Limb (tissue), 2 donors: ENCODE measurements at regions not wholly inside any gene's neighbourhood (a gene's known extent, or its start where the extent isn't known, plus 50 kb on each side); places are given as distances from the start of the nearest gene placed in this dataset.
"Not testable (repeated sequence)": the region's sequence is repeated elsewhere in the genome, so short reads cannot be mapped to it uniquely, and the experiment has no call there.

ENCODE experiments used
- DNase-seq, 2 donors: peaks; one replicate each; pipeline ENCODE4 v3.0.0-alpha.2; 2016; ENCODE audit errors: extremely low spot score in 2 of 2

GRCh38 chr5:124552526-124552925 is 193.9 kb downstream of the ZNF608 start:
- no peak for DNase-seq

DNA sequence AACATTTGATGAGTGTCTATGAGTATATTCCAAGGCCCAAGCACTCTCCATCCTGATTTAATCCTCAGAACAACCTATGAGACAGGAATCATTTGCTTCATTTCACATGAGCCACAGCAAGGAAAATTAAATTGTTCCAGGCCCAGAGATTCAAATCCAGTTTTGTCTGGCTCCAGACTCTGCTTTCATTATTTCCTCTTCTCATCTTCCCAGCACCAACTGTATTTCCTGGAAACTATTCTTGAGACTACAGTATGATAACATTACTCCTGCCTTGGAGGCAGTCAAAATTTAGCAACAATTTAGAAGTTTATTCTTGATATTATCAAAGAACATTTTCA is 194.5 kb downstream of the ZNF608 start:
- no peak for DNase-seq

- no peak for DNase-seq
These were observed 195.7 kb downstream of the ZNF608 start for GRCh38 chr5:124550731-124551130.

DNA sequence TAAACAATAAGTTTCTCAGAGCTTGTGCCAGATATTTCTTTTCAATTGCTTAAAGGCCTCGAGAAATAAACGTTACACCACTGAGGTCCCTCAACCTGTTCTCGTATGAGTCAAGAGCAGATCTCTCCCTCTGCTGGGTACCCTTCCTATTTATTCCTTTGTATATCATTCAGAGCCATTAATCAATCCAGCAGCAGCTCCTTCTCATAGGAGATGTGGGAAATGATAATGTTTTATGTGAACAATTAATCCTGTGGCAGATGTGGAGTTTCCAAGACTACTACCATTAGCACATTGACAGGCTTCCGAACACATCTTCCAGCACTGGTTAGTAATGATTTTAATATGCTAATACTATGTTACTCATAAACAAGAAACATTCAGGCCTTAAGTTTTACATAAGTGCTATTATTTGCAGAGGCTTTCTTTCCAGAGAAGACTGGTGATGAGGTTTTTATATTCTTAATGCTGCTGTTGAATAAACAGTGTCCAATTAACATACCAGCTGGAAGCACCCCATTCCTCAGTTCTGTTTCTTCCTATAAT is 196.5 kb downstream of the ZNF608 start:
- no peak for DNase-seq

DNA sequence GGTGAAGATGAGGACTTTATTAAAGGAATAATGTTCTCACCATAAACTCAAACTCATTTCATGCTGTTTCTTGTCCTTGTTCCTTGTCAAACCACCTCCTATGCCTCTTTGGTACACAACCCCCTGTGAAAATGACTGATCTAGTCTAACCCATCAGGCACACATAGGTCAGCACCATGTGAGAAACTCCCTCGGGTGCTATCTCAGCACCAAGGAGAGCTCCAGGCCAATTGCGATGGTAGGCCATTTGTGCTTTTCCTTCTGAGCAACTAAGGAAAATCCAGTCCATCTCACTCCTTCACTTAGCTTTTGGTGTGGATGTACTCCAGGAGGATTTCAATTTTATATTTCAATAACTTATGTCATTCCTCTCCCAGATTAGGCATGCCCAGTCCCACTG is 199.8 kb downstream of the ZNF608 start:
- DNase-seq = peak in 1 of 2 donors; percentile 46

DNA sequence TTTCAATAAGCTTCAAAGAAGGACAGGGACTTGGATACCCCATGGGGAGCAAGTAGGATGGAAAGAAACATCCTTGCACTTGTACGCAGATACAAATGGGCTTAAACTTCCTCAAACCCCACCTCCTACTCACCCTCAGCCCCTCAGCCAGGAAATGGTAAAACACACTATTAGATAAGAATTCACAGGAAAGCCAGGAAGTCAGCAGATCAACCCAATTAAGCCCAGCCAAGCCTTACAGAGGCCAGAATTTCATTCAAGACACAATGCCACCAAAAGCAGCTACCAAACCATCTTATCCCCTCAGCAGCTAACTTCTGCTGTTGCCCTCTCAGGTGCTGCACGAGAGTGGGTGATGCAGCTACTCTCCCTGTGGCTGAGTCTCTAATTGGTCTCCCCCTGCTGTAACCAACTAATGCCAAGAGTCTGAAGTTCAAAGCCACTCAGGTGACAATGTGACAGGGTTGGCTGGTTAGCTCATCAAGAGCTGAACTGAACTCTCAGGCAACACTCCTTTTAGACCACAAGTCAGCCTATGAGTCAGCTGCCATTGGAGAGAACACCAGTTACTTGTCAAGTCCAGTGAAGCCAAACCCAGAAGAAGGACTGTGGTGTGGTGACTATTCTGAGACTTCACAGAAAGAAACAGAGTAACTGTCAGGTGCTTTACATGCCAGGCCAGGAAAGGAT is 201.9 kb downstream of the ZNF608 start:
- DNase-seq = no peak

- no peak for DNase-seq
These were observed 207.5 kb downstream of the ZNF608 start for GRCh38 chr5:124538931-124539330.

DNA sequence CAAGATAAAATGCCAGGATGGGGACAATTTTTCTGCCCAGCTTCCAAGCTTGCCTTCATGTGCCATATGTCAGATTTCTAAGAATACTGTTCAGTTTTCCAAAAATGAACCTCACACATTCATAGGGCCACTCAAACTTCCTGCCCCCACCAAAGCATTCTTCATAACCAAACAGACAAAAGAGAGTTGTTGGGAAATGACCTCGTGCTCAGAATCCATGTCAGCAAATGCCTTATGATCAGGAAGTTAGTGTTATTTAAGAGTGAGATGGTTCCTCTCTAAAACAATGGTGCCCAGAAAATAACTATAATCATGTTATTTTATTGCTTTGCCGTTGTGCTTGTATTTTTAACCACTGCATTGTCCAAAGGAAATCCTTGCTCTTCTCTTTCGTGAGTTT is 208.2 kb downstream of the ZNF608 start:
- no peak for DNase-seq

DNA sequence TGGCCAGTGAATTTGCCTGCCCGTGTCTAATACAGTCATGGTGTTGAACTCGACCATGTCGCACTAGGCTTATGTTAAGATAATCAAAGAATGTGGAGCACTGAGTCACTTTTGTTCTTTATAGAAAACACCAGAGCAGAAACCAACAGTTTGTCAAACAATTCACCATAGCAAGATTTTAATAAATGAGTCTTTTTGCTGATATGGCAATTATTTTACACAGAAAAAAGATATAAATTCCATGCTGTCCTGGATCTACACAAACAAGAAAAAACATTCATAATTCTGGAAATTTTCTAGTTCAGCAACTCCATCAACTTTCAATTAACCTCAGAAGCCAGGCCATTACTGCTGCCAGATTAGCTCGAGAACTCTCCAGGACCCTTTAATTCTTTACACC is 208.9 kb downstream of the ZNF608 start:
- DNase-seq = no peak

GRCh38 chr5:124537107-124537506 is 209.3 kb downstream of the ZNF608 start:
- no peak for DNase-seq

- DNase-seq = no peak
These were observed 210.1 kb downstream of the ZNF608 start for GRCh38 chr5:124536333-124536732.

DNA sequence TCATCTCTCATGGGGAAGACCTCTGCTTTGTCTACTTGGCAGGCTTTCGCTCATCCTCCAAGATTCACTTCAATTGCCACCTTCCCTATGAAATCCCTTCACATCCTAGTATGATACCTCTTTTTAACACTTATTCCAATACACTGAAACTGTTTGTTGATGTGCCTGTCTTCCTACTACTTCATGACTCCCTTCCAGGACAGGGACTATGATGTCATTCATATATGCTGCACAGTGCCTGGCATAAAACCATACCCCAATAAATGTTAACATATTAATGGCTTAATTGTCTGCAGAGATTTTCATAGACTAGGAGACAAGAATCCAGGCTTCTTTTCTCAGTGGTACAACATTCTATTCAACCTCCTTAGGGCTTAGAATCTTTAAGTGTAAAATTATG is 215.5 kb downstream of the ZNF608 start:
- no peak for DNase-seq

GRCh38 chr5:124528838-124529237 is 217.6 kb downstream of the ZNF608 start:
- DNase-seq = no peak

DNA sequence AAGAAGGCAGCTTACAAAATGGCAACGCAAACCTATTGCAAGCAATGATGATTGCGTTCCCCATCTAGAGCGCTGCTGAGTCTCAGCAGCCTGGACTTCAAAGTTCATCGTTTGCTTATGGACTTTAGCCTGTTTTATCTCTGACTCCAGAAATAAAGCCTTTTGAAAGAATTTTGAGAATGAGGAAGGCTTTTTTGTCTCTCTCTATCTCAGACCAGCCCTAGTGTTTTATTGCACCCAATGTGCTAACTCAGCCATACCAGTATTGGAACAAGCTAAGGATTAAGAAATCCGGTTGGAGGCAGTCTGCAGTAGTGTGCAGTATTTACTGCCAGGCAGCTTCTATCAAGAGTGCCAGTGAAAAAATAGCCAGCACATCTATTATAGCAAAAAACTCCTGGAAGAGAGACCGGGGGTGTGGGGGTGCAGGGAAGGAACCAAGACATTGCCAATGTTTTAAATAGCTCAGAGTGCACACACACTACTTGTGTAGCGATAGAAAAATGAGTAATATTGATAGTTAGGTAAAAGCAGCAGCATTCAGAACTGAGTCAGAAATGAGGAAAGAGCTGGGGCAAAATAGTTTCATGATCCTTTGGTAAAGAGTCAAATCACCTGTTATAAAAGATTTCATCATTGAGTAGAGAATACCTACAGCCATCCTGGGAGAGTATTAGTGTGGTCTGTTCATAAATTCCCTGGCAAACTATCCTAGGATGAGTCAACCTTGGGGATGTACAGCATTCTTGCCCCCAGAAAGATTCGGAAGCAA is 219.0 kb downstream of the ZNF608 start:
- DNase-seq = no peak

DNA sequence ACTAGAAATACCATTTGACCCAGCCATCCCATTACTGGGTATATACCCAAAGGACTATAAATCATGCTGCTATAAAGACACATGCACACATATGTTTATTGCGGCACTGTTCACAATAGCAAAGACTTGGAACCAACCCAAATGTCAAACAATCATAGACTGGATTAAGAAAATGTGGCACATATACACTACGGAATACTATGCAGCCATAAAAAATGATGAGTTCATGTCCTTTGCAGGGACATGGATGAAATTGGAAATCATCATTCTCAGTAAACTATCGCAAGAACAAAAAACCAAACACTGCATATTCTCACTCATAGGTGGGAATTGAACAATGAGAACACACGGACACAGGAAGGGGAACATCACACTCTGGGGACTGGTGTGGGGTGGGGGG is 220.4 kb downstream of the ZNF608 start:
- DNase-seq = not testable (repeated sequence)

GRCh38 chr5:124524552-124525232 is 221.7 kb downstream of the ZNF608 start:
- no peak for DNase-seq

DNA sequence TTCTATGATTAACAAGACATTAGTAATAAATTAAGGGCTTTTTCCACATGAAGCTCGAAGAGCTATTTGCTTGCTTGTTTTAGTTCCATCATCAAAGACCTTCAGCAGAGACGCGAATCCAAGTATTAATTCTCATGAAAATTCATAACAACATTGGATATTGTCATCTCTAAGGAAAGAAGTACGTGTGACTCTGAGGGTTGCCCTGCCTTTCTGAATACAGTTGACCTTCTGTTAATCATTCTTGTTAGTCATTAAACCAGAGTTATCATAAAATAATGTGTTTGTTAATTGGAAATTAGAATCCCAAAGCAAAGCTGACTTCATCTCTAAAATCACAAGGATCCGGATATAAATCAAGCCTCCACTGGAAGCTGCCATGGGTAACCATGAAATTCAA is 222.5 kb downstream of the ZNF608 start:
- DNase-seq = no peak

GRCh38 chr5:124522992-124523391 is 223.4 kb downstream of the ZNF608 start:
- DNase-seq = no peak

DNA sequence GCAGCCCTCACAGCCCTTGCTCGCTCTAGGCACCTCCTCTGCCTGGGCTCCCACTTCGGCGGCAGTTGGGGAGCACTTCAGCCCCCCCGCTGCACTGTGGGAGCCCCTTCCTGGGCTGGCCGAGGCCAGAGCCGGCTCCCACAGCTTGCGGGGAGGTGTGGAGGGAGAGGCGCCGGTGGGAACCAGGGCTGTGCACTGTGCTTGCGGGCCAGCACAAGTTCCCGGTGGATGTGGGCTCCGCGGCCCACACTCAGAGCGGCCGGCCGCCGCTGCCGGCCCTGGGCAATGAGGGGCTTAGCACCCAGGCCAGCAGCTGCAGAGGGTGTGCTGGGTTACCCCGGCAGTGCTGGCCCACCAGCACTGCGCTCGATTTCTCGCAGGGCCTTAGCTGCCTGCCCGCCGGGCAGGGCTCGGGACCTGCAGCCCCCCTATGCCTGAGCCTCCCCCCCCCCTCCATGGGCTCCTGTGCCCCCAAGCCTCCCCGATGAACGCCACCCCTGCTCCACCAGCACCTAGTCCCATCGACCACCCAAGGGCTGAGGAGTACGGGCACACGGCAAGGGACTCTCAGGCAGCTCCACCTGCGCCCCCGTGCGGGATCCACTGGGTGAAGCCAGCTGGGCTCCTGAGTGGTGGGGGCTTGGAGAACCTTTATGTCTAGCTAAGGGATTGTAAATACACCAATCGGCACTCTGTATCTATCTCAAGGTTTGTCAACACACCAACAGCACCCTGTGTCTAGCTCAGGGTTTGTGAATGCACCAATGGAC is 224.8 kb downstream of the ZNF608 start:
- no peak for DNase-seq

DNA sequence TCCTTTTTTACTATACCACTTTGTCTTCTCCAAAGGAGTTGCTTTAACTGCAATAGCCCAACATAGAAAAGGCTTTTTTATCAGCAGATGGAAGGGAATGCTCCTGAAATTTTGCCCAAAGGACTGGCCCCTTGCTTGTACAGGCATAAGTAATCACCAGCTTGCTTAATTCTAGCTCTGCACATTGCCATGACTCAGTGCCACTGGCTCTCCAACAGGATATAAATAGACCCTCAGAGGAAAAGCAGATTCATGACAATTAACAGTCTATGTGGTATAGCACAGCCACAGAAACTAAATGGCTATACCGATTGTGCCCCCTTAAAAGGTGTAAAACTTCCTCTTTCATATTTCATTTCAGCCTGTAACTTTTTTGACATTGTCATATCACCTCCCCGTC is 227.0 kb downstream of the ZNF608 start:
- no peak for DNase-seq

DNA sequence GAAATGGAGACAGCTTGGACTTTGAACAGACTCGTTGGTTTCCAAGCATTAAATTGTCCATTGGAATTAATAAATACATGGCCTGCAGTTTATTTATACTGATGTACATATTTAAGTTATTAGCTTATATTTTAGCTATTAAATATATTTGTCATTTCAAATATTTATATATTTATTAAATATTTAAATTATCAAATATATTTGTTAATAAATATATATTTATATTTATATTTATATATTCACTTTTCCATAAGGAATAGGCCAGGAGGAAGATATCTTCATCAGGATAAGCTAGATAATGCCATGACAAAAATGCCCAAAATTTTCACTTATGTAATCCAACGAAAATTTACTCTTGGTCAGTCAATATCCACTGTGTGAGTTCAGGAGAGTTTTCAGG is 229.9 kb downstream of the ZNF608 start:
- no peak for DNase-seq
